Heart left ventricle (tissue), 16 donors: ENCODE measurements at regions not wholly inside any gene's neighbourhood (a gene's known extent, or its start where the extent isn't known, plus 50 kb on each side); places are given as distances from the start of the nearest gene placed in this dataset.

ENCODE experiments used
- ATAC-seq, 4 donors: fragments of 200-7000 bp; cut with Tn5 transposase; one replicate each; pipeline ENCODE4 v1.9.1; 2020 to 2022; ENCODE audit warnings: moderate library complexity in 4 of 4, mild to moderate bottlenecking in 3 of 4, moderate number of reproducible peaks in 1 of 4
- DNase-seq, 5 donors: peaks; one replicate each; pipeline ENCODE4 v3.0.0-alpha.2; 2020
- H3K27ac ChIP-seq, 12 donors: fragments of 200-600 bp; sonication (generic) in 4 of 12; one replicate each; pipeline versions ENCODE4 v1.5.0 to v1.8.0; 2016 to 2022; ENCODE audit warnings: mild to moderate bottlenecking in 2 of 12
- H3K27me3 ChIP-seq, 9 donors: fragments of 200-600 bp; sonication (generic) in 2 of 9; one replicate each; pipeline versions ENCODE4 v1.5.1 to v1.8.0; 2016 to 2022; ENCODE audit warnings: mild to moderate bottlenecking in 3 of 9
- H3K36me3 ChIP-seq, 9 donors: fragments of 200-600 bp; sonication (generic) in 2 of 9; one replicate each; pipeline versions ENCODE4 v1.5.0 to v1.8.0; 2018 to 2022; ENCODE audit warnings: mild to moderate bottlenecking in 2 of 9
- H3K4me1 ChIP-seq, 12 donors: fragments of 200-600 bp; sonication (generic) in 4 of 12; one replicate each; pipeline versions ENCODE4 v1.5.0 to v1.8.0; 2016 to 2022; ENCODE audit warnings: mild to moderate bottlenecking in 3 of 12
- H3K4me3 ChIP-seq, 12 donors: fragments of 200-600 bp; sonication (generic) in 4 of 12; one replicate each; pipeline versions ENCODE4 v1.5.0 to v1.8.0; 2017 to 2022; ENCODE audit warnings: mild to moderate bottlenecking in 9 of 12, moderate library complexity in 4 of 12
- H3K9me3 ChIP-seq, 12 donors: fragments of 200-600 bp; sonication (generic) in 4 of 12; one replicate each; pipeline versions ENCODE4 v1.5.0 to v1.8.0; 2016 to 2022; ENCODE audit warnings: mild to moderate bottlenecking in 1 of 12
- POLR2A ChIP-seq, 2 donors: fragments of 450-650 bp; IDR thresholded peaks; one replicate each; pipeline ENCODE4 v1.6.1; 2017; ENCODE audit warnings: antibody characterized with exemption in 2 of 2, mild to moderate bottlenecking in 2 of 2, moderate library complexity in 2 of 2
- WGBS, 4 donors: extraction: QIAGEN DNeasy Blood & Tissue Kit in 2 of 4; methylation state at CpG; one replicate each; pipeline versions ENCODE4 v1.1.5 to v1.1.7; 2013 to 2018; 5-methylcytosine and 5-hydroxymethylcytosine counted together
- intact Hi-C, 10 donors: fragments of 100-400 bp; cut with DNase I; formaldehyde crosslinking; loops; one replicate each; pipeline versions ENCODE4 v1.11.1 to v1.14.2; 2022
- TF ChIP-seq, protein P1 (sequence below), 12 donors: fragments of 200-600 bp; sonication (generic) in 4 of 12; IDR thresholded peaks; one replicate each; pipeline versions ENCODE4 v1.5.0 to v1.8.0; 2018 to 2022; ENCODE audit warnings: antibody characterized with exemption in 12 of 12, mild to moderate bottlenecking in 5 of 12
- donor health status: ischemic (EF 13 %, LVEDD 7.1; RV severe dilation, severe dysfunction).
- donor health status: healthy with polysubstance abuse.
- donor health status: DM: no; HTN: yes; CAD: no.
- donor health status: DM: no; HTN: no; CAD: no.
- donor health status: ischemic (EF 25% LVEDD 6.9; RV normal size, moderate dysfunction).
- donor health status: ischemic (EF 25% LVEDD 5.7; RV mildly dilated, moderate dysfunction).
- donor health status: healthy.
- donor health status: DM: yes; HTN: yes; CAD: no.
- donor health status: ischemic (EF 35%, LVEDD 5.7; RV mildly dilated, moderate dysfunction).
- donor health status: nonischemic (EF 11% LVEDD 7.7; RV severe dilation, severe dysfunction).
- donor health status: DM: yes; HTN: yes; CAD: no.
- donor health status: PGD.
- donor health status: ischemic (EF 29% LVEDD 5.4; RV normal size, mild dysfunction).
- donor health status: nonischemic (EF 23%, LVEDD 6.1; RV moderate dilation, normal function).

GRCh38 chr4:140291259-140291658 is 82.2 kb upstream of the SCOC start:
- Histone ChIP-seq H3K4me1 (peaks cover 0 to 4% (median 0%) of the 10 kb centered on the region in 12 donors), H3K9me3 (no peaks in the 10 kb centered on the region), H3K4me3 (no peak overlapping the region), H3K27me3 (no peaks in the 10 kb centered on the region), H3K27ac (no peak overlapping the region), H3K36me3 (no peaks in the 10 kb centered on the region)
- no peak for ATAC-seq
- 93 to 100% (median 96%) methylated on average over 4 of the region's 4 CpGs for WGBS, 4 donors
- intact Hi-C loops: no loop called here
- TF ChIP-seq POLR2A (IDR thresholded peaks at IDR 0.05): no peak
- TF ChIP-seq, protein P1, sequence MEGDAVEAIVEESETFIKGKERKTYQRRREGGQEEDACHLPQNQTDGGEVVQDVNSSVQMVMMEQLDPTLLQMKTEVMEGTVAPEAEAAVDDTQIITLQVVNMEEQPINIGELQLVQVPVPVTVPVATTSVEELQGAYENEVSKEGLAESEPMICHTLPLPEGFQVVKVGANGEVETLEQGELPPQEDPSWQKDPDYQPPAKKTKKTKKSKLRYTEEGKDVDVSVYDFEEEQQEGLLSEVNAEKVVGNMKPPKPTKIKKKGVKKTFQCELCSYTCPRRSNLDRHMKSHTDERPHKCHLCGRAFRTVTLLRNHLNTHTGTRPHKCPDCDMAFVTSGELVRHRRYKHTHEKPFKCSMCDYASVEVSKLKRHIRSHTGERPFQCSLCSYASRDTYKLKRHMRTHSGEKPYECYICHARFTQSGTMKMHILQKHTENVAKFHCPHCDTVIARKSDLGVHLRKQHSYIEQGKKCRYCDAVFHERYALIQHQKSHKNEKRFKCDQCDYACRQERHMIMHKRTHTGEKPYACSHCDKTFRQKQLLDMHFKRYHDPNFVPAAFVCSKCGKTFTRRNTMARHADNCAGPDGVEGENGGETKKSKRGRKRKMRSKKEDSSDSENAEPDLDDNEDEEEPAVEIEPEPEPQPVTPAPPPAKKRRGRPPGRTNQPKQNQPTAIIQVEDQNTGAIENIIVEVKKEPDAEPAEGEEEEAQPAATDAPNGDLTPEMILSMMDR (IDR thresholded peaks at IDR 0.05): no peak
- no peak for DNase-seq

- DNase-seq (no peak), ATAC-seq (no peak)
- 52 to 61% (median 59%) methylated on average over 2 of the region's 2 CpGs for WGBS, 4 donors
- Histone ChIP-seq H3K36me3 (no peaks in the 10 kb centered on the region), H3K9me3 (no peaks in the 10 kb centered on the region), H3K4me3 (no peak overlapping the region), H3K4me1 (no peaks in the 10 kb centered on the region), H3K27ac (no peak overlapping the region), H3K27me3 (peaks cover 0 to 9% (median 0%) of the 10 kb centered on the region in 9 donors)
- no peak for TF ChIP-seq POLR2A (IDR thresholded peaks at IDR 0.05)
- TF ChIP-seq, protein P1 (IDR thresholded peaks at IDR 0.05): no peak
- intact Hi-C loops: no loop called here
These were observed 84.0 kb upstream of the SCOC start for GRCh38 chr4:140289486-140289885.

DNA sequence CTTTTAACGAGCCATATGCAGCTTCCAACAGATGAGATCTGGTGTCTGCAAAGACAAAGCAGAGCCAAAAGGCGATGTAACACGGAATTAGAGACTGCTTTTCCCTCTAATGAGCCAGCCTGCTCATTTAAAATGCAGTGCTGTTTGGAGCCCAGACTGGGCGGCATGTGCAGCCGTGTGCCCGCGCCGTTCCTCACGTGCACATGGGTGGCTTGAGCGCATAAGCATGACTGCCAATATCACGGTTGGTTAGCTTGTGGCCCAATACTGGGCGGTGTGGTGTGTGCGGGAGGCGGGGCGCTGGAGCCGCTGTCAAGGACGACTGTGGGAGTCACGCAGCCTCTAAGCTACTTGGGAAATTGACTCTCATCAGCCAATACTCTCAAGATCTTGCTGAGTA is 87.0 kb upstream of the SCOC start:
- intact Hi-C loops: no loop called here
- no peak for TF ChIP-seq POLR2A (IDR thresholded peaks at IDR 0.05)
- TF ChIP-seq, protein P1 (IDR thresholded peaks at IDR 0.05): no peak
- no peaks in the 10 kb centered on the region for H3K36me3 ChIP-seq
- H3K27ac ChIP-seq: no peak overlapping the region
- no peak overlapping the region for H3K4me3 ChIP-seq
- DNase-seq: no peak
- H3K9me3 ChIP-seq: no peaks in the 10 kb centered on the region
- H3K27me3 ChIP-seq: peaks cover 0 to 9% (median 0%) of the 10 kb centered on the region in 9 donors
- WGBS, 4 donors: 87 to 93% (median 90%) methylated on average over 18 of the region's 18 CpGs
- ATAC-seq: no peak
- no peaks in the 10 kb centered on the region for H3K4me1 ChIP-seq

DNA sequence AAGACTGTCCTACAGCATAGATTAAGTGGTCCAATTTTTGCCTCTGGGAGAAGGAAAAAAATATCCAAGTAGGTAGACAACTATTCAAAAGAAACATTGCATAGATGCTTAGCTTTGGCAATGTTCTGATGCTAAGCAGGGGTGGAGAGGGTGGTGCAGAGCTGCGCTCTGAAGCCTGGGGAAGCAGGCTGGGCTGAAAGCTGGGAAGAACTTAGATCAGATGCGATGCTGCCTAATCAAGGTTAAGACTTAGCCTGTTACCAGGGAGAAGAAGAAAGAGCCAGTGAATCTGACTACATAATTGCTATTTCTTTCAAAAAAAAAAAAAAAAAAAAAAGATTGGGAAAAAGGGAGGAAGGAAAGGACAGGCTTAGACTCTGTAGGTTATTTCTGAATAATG is 89.0 kb upstream of the SCOC start:
- DNase-seq (no peak), ATAC-seq (no peak)
- TF ChIP-seq POLR2A (IDR thresholded peaks at IDR 0.05): no peak
- TF ChIP-seq, protein P1 (IDR thresholded peaks at IDR 0.05): no peak
- H3K9me3 ChIP-seq: no peaks in the 10 kb centered on the region
- intact Hi-C loops: no loop called here
- H3K27ac ChIP-seq: no peak overlapping the region
- 82 to 91% (median 86%) methylated on average over 2 of the region's 2 CpGs for WGBS, 4 donors
- H3K4me1 ChIP-seq: no peaks in the 10 kb centered on the region
- H3K4me3 ChIP-seq: no peak overlapping the region
- no peaks in the 10 kb centered on the region for H3K36me3 ChIP-seq
- peaks cover 0 to 9% (median 0%) of the 10 kb centered on the region in 9 donors for H3K27me3 ChIP-seq
